SIG-M5 treated with dmso at 0.1 percent for 504 hours (cell line): ENCODE measurements at regions not wholly inside any gene's neighbourhood (a gene's known extent, or its start where the extent isn't known, plus 50 kb on each side); places are given as distances from the start of the nearest gene placed in this dataset.
A peak's percentile ranks its signal among the peaks of the same experiment; 100 is the strongest.

Source experiments
- DNase-seq: peaks from one replicate; lab custom pipeline; 2025; ENCODE audit not compliant: unreplicated experiment; lab: John Stamatoyannopoulos, UW

GRCh38 chr10:118537623-118538022 is 57.8 kb downstream of the PRLHR start:
- no peak for DNase-seq

GRCh38 chr10:118534136-118534535 is 61.3 kb downstream of the PRLHR start:
- peak; percentile 8 for DNase-seq

- DNase-seq, result peak; percentile 61
These were observed 64.2 kb downstream of the PRLHR start for GRCh38 chr10:118531105-118531852.

- no peak for DNase-seq
These were observed 67.0 kb downstream of the PRLHR start for GRCh38 chr10:118528426-118528825.

- DNase-seq, result no peak
These were observed 71.7 kb downstream of the PRLHR start for GRCh38 chr10:118523775-118524174.

- DNase-seq, result peak; percentile 51
These were observed 72.5 kb downstream of the PRLHR start for GRCh38 chr10:118522791-118523498.

- no peak for DNase-seq
These were observed 73.9 kb downstream of the PRLHR start for GRCh38 chr10:118521415-118522117.

- DNase-seq, result no peak
These were observed 75.2 kb downstream of the PRLHR start for GRCh38 chr10:118520116-118520742.

GRCh38 chr10:118518095-118518494 is 77.4 kb downstream of the PRLHR start:
- DNase-seq, result no peak

- DNase-seq, result peak; percentile 15
These were observed 78.7 kb downstream of the PRLHR start for GRCh38 chr10:118516716-118517115.

GRCh38 chr10:118513174-118513573 is 82.3 kb downstream of the PRLHR start:
- DNase-seq, result no peak

- DNase-seq, result peak; percentile 50
These were observed 83.7 kb downstream of the PRLHR start for GRCh38 chr10:118511711-118512110.

GRCh38 chr10:118508863-118509262 is 86.6 kb downstream of the PRLHR start:
- no peak for DNase-seq

- DNase-seq, result no peak
These were observed 87.1 kb downstream of the PRLHR start for GRCh38 chr10:118508355-118508754.

- DNase-seq, result no peak
These were observed 88.5 kb downstream of the PRLHR start for GRCh38 chr10:118506671-118507590.

- DNase-seq, result no peak
These were observed 90.1 kb downstream of the PRLHR start for GRCh38 chr10:118505363-118505762.

GRCh38 chr10:118504467-118505205 is 90.8 kb downstream of the PRLHR start:
- DNase-seq, result peak; percentile 64

GRCh38 chr10:118504044-118504443 is 91.4 kb downstream of the PRLHR start:
- DNase-seq, result no peak

- no peak for DNase-seq
These were observed 92.3 kb downstream of the PRLHR start for GRCh38 chr10:118503192-118503591.
